GM18858 (cell line): ENCODE measurements at regions not wholly inside any gene's neighbourhood (a gene's known extent, or its start where the extent isn't known, plus 50 kb on each side); places are given as distances from the start of the nearest gene placed in this dataset.

Source experiments
- ATAC-seq: cut with Tn5 transposase; IDR thresholded peaks from one replicate; pipeline ENCODE4 v1.9.1; 2021; ENCODE audit not compliant: unreplicated experiment

GRCh38 chr21:41671859-41672542 lies 94.9 kb downstream of the RIPK4 start:
- no peak for ATAC-seq

- ATAC-seq: no peak
Observed at GRCh38 chr21:41671212-41671762, 95.6 kb downstream of the RIPK4 start.

- ATAC-seq: no peak
Observed at GRCh38 chr21:41670056-41670805, 96.6 kb downstream of the RIPK4 start.

- no peak for ATAC-seq
Observed at GRCh38 chr21:41669533-41669830, 97.4 kb downstream of the RIPK4 start.

- no peak for ATAC-seq
Observed at GRCh38 chr21:41668686-41669532, 97.9 kb downstream of the RIPK4 start.

GRCh38 chr21:41668051-41668541 lies 98.8 kb downstream of the RIPK4 start:
- ATAC-seq: no peak

- no peak for ATAC-seq
Observed at GRCh38 chr21:41667136-41667535, 99.7 kb downstream of the RIPK4 start.

GRCh38 chr21:41666641-41667081 lies 100.2 kb downstream of the RIPK4 start:
- no peak for ATAC-seq

- no peak for ATAC-seq
Observed at GRCh38 chr21:41665766-41666595, 100.9 kb downstream of the RIPK4 start.

- no peak for ATAC-seq
Observed at GRCh38 chr21:41664881-41665765, 101.7 kb downstream of the RIPK4 start.

GRCh38 chr21:41663805-41664788 lies 102.8 kb downstream of the RIPK4 start:
- ATAC-seq: no peak

- ATAC-seq: no peak
Observed at GRCh38 chr21:41662761-41663160, 104.1 kb downstream of the RIPK4 start.

GRCh38 chr21:41662161-41662560 lies 104.7 kb downstream of the RIPK4 start:
- no peak for ATAC-seq

GRCh38 chr21:41660748-41661147 lies 106.1 kb downstream of the RIPK4 start:
- ATAC-seq: no peak

GRCh38 chr21:41659791-41660560 lies 106.9 kb downstream of the RIPK4 start:
- ATAC-seq: no peak

- ATAC-seq: no peak
Observed at GRCh38 chr21:41656946-41657525, 109.8 kb downstream of the RIPK4 start.

- no peak for ATAC-seq
Observed at GRCh38 chr21:41655259-41655658, 111.6 kb downstream of the RIPK4 start.
